IMR-90 (cell line): ENCODE measurements at regions not wholly inside any gene's neighbourhood (a gene's known extent, or its start where the extent isn't known, plus 50 kb on each side); places are given as distances from the start of the nearest gene placed in this dataset.

Experiments
- ATAC-seq: fragments of 200-7000 bp; cut with Tn5 transposase; 2 replicates; pipeline ENCODE4 v1.9.1; 2020; ENCODE audit warnings: low read depth, mild to moderate bottlenecking, moderate library complexity
- BruUV-seq: library from RNA; stranded (reverse); fragments of 400-500 nt; replicated peaks from 2 replicates; lab custom pipeline; 2021; lab: Mats Ljungman, UMichigan
- CTCF ChIA-PET: fragments of 300-600 bp; formaldehyde crosslinking; extraction: SDS; loops from one replicate; lab custom pipeline; 2021; ENCODE audit warnings: antibody characterized with exemption; lab: Yijun Ruan, JAX
- POLR2A ChIA-PET: fragments of 300-600 bp; sonication (Branson Sonifier 250); formaldehyde crosslinking; loops from one replicate; lab custom pipeline; 2022; ENCODE audit warnings: antibody characterized with exemption; ENCODE audit not compliant: unreplicated experiment; lab: Charles Lee
- DNase-seq: peaks from one replicate; pipeline ENCODE4 v3.0.0; 2013
- H2AFZ ChIP-seq: replicated peaks from 2 replicates; pipeline ENCODE3; 2013; ENCODE audit warnings: low read length, mild to moderate bottlenecking; ENCODE audit not compliant: poor library complexity
- H2AK5ac ChIP-seq: 2 replicates; pipeline ENCODE4 v1.6.1; 2013; ENCODE audit warnings: low read depth, low read length, inconsistent platforms
- H2AK9ac ChIP-seq: replicated peaks from 2 replicates; pipeline ENCODE3; 2013; ENCODE audit warnings: mild to moderate bottlenecking, low read depth, low read length, moderate library complexity; ENCODE audit not compliant: poor library complexity
- H2BK120ac ChIP-seq: 2 replicates; pipeline ENCODE4 v1.6.1; 2013; ENCODE audit warnings: low read depth, low read length, inconsistent platforms
- H2BK15ac ChIP-seq: 3 replicates; pipeline ENCODE4 v1.6.1; 2013; ENCODE audit warnings: low read depth, low read length, inconsistent platforms
- H2BK20ac ChIP-seq: 2 replicates; pipeline ENCODE4 v1.6.1; 2013; ENCODE audit warnings: low read depth, mild to moderate bottlenecking, inconsistent platforms, low read length, moderate library complexity
- H2BK5ac ChIP-seq: 2 replicates; pipeline ENCODE4 v1.6.1; 2013; ENCODE audit warnings: mild to moderate bottlenecking, low read depth, low read length, inconsistent platforms; ENCODE audit not compliant: poor library complexity, severe bottlenecking
- H3K14ac ChIP-seq: replicated peaks from 2 replicates; pipeline ENCODE4 v1.6.1; 2013; ENCODE audit warnings: low read depth, low read length, inconsistent platforms
- H3K18ac ChIP-seq: 2 replicates; pipeline ENCODE4 v1.6.1; 2013; ENCODE audit warnings: low read depth, low read length, control low read depth
- H3K23ac ChIP-seq: 2 replicates; pipeline ENCODE4 v1.6.1; 2013; ENCODE audit warnings: low read depth, low read length, inconsistent platforms
- H3K27ac ChIP-seq: 2 replicates; pipeline ENCODE4 v1.5.1; 2013; ENCODE audit warnings: mild to moderate bottlenecking, control low read depth, low read length; ENCODE audit not compliant: insufficient read depth
- H3K27me3 ChIP-seq: 2 replicates; pipeline ENCODE4 v1.6.1; 2013; ENCODE audit warnings: low read length; ENCODE audit not compliant: control insufficient read depth, insufficient read depth
- H3K36me3 ChIP-seq: 2 replicates; pipeline ENCODE4 v1.6.1; 2013; ENCODE audit warnings: low read length, mixed read lengths; ENCODE audit not compliant: control insufficient read depth, insufficient read depth
- H3K4ac ChIP-seq: 2 replicates; pipeline ENCODE4 v1.6.1; 2013; ENCODE audit warnings: low read depth, low read length, inconsistent platforms
- H3K4me1 ChIP-seq: 2 replicates; pipeline ENCODE4 v1.6.1; 2013; ENCODE audit warnings: low read length, mixed read lengths; ENCODE audit not compliant: control insufficient read depth, insufficient read depth
- H3K4me2 ChIP-seq: 2 replicates; pipeline ENCODE4 v1.6.1; 2013; ENCODE audit warnings: low read depth, mild to moderate bottlenecking, control low read depth, low read length, moderate library complexity
- H3K4me3 ChIP-seq: 2 replicates; pipeline ENCODE4 v1.5.1; 2013; ENCODE audit warnings: low read depth, mild to moderate bottlenecking, control low read depth, low read length, moderate library complexity; ENCODE audit not compliant: insufficient read depth
- H3K56ac ChIP-seq: 2 replicates; pipeline ENCODE4 v1.6.1; 2013; ENCODE audit warnings: low read length, inconsistent platforms; ENCODE audit not compliant: insufficient read depth; ENCODE audit errors: extremely low read depth
- H3K79me1 ChIP-seq, 2 experiments: 2 replicates each; pipeline ENCODE4 v1.6.1; 2013; ENCODE audit warnings: low read length in 2 of 2, inconsistent platforms in 1 of 2, low read depth in 1 of 2
- H3K9ac ChIP-seq: 2 replicates; pipeline ENCODE4 v1.6.1; 2013; ENCODE audit warnings: low read depth, low read length, control low read depth
- H3K9me1 ChIP-seq: 2 replicates; pipeline ENCODE4 v1.6.1; 2013; ENCODE audit warnings: low read length, inconsistent platforms; ENCODE audit not compliant: insufficient read depth
- H3K9me3 ChIP-seq: 2 replicates; pipeline ENCODE4 v1.6.1; 2013; ENCODE audit warnings: low read length; ENCODE audit not compliant: control insufficient read depth, insufficient read depth
- H4K20me1 ChIP-seq: 2 replicates; pipeline ENCODE4 v1.6.1; 2013; ENCODE audit warnings: low read length, inconsistent platforms; ENCODE audit not compliant: insufficient read depth
- H4K5ac ChIP-seq: 2 replicates; pipeline ENCODE4 v1.6.1; 2013; ENCODE audit warnings: mild to moderate bottlenecking, low read depth, low read length, control low read depth
- H4K8ac ChIP-seq, 2 experiments: 2 replicates each; pipeline ENCODE4 v1.6.1; 2013; ENCODE audit warnings: low read depth in 2 of 2, low read length in 2 of 2, control low read depth in 1 of 2, inconsistent platforms in 1 of 2
- H4K91ac ChIP-seq: 2 replicates; pipeline ENCODE4 v1.6.1; 2013; ENCODE audit warnings: low read depth, low read length, inconsistent platforms; ENCODE audit not compliant: insufficient read depth
- BHLHE40 ChIP-seq: fragments of 150-350 bp; IDR thresholded peaks from 2 replicates; pipeline ENCODE4 v1.6.1; 2016; ENCODE audit warnings: mild to moderate bottlenecking, low read depth, low read length
- CEBPB ChIP-seq: IDR thresholded peaks from 2 replicates; pipeline ENCODE4 v1.6.1; 2012; ENCODE audit warnings: low read depth, low read length, improper control_type of control experiment
- CHD1 ChIP-seq: IDR thresholded peaks from 2 replicates; pipeline ENCODE4 v1.6.1; 2012; ENCODE audit warnings: low read depth, low read length, improper control_type of control experiment
- CTCF ChIP-seq: conservative IDR thresholded peaks from 2 replicates; pipeline ENCODE4 v1.5.1; 2012; ENCODE audit warnings: mild to moderate bottlenecking, low read depth, low read length, improper control_type of control experiment
- FOS ChIP-seq: fragments of 150-350 bp; IDR thresholded peaks from 2 replicates; pipeline ENCODE4 v1.6.1; 2016; ENCODE audit warnings: low read depth, low read length
- MAFK ChIP-seq: IDR thresholded peaks from 2 replicates; pipeline ENCODE4 v1.6.1; 2012; ENCODE audit warnings: low read depth, low read length, improper control_type of control experiment
- MAZ ChIP-seq: IDR thresholded peaks from 2 replicates; pipeline ENCODE4 v1.6.1; 2012; ENCODE audit warnings: low read depth, mild to moderate bottlenecking, low read length, improper control_type of control experiment, moderate library complexity, borderline replicate concordance
- MXI1 ChIP-seq: IDR thresholded peaks from 2 replicates; pipeline ENCODE4 v1.6.1; 2012; ENCODE audit warnings: low read depth, mild to moderate bottlenecking, low read length, moderate library complexity, borderline replicate concordance
- NFE2L2 ChIP-seq: fragments of 150-350 bp; IDR thresholded peaks from 2 replicates; pipeline ENCODE4 v1.6.1; 2016; ENCODE audit warnings: low read depth, mild to moderate bottlenecking, low read length
- RAD21 ChIP-seq: IDR thresholded peaks from 2 replicates; pipeline ENCODE4 v1.6.1; 2012; ENCODE audit warnings: low read length, improper control_type of control experiment
- RFX5 ChIP-seq: IDR thresholded peaks from 2 replicates; pipeline ENCODE4 v1.8.0; 2012; ENCODE audit warnings: low read depth, mild to moderate bottlenecking, low read length, moderate library complexity
- USF2 ChIP-seq: fragments of 150-350 bp; IDR thresholded peaks from 2 replicates; pipeline ENCODE4 v1.6.1; 2017; ENCODE audit warnings: mild to moderate bottlenecking, antibody characterized with exemption, low read length, low read depth
- whole genome bisulfite sequencing, 2 experiments: methylation state at CpG; one replicate each; pipeline versions ENCODE4 v1.1.5 to v1.1.7; 2013; ENCODE audit warnings: missing lambda C conversion rate in 2 of 2; ENCODE audit not compliant: insufficient read length in 1 of 2; ENCODE audit errors: extremely low coverage in 2 of 2; 5-methylcytosine and 5-hydroxymethylcytosine counted together
- dilution Hi-C: fragments of 300-500 bp; cut with HindIII; formaldehyde crosslinking; loops from one replicate; pipeline ENCODE4 v1.14.3; 2018; ENCODE audit warnings: low sequenced_read_pairs; ENCODE audit not compliant: unreplicated experiment
- in situ Hi-C: fragments of 300-500 bp; cut with MboI; formaldehyde crosslinking; loops from 3 replicates; pipeline ENCODE4 v1.14.3; 2019; ENCODE audit warnings: low sequenced_read_pairs, inconsistent platforms, mixed read lengths
- intact Hi-C: fragments of 100-400 bp; cut with micrococcal nuclease; formaldehyde crosslinking; loops from 2 replicates; pipeline ENCODE4 v1.10.0; 2022

GRCh38 chr7:25432807-25433206, 204.5 kb upstream of the NPVF start:
- CTCF ChIA-PET = no interaction called here
- Histone ChIP-seq H3K9me1 (no peaks in the 10 kb centered on the region), H3K9ac (no peak overlapping the region), H2BK15ac (no peak overlapping the region), H2BK5ac (no peak overlapping the region), H3K27ac (no peak overlapping the region), H3K4ac (no peak overlapping the region), H2AK5ac (no peak overlapping the region), H2AK9ac (no peak overlapping the region), H3K18ac (no peak overlapping the region), H3K23ac (no peak overlapping the region), H2AFZ (no peak overlapping the region), H4K20me1 (no peaks in the 10 kb centered on the region), H3K79me1 (no peaks in the 10 kb centered on the region), H3K9me3 (no peaks in the 10 kb centered on the region), H3K27me3 (no peaks in the 10 kb centered on the region), H3K4me1 (no peaks in the 10 kb centered on the region), H3K56ac (no peak overlapping the region), H3K36me3 (no peaks in the 10 kb centered on the region), H3K4me3 (no peak overlapping the region), H3K4me2 (no peak overlapping the region), H2BK120ac (no peak overlapping the region), H4K91ac (no peak overlapping the region), H3K14ac (no peak overlapping the region), H4K8ac (no peak overlapping the region), H2BK20ac (no peak overlapping the region), H4K5ac (no peak overlapping the region)
- no peak for DNase-seq
- intact Hi-C loops = no loop called here
- dilution Hi-C loops = no loop called here
- in situ Hi-C loops = no loop called here
- no peak for ATAC-seq
- POLR2A ChIA-PET = no interaction called here
- no CpG with 5 or more reads among the region's 2 CpGs for WGBS, 2 experiments
- BruUV-seq = no TSS peak
- TF ChIP-seq NFE2L2 (no peak), CHD1 (no peak), CTCF (no peak), MAZ (no peak), RAD21 (no peak), MAFK (no peak), BHLHE40 (no peak), RFX5 (no peak), MXI1 (no peak), FOS (no peak), CEBPB (no peak), USF2 (no peak)
